Pancreas (tissue), 10 donors: ENCODE measurements at regions not wholly inside any gene's neighbourhood (a gene's known extent, or its start where the extent isn't known, plus 50 kb on each side); places are given as distances from the start of the nearest gene placed in this dataset.

Experiments used
- ATAC-seq, 4 donors: fragments of 200-7000 bp; cut with Tn5 transposase; one replicate each; pipeline versions ENCODE4 v1.8.0 to v1.9.1; 2020; ENCODE audit warnings: mild to moderate bottlenecking in 4 of 4, moderate library complexity in 4 of 4
- DNase-seq, 6 donors: peaks; one replicate each; pipeline ENCODE4 v3.0.0-alpha.2; 2020
- FAIRE-seq: peaks from 2 replicates; lab custom pipeline; 2012; peaks lifted over from hg19 to GRCh38; lab: Jason Lieb, UNC
- H3K27ac ChIP-seq, 4 donors: fragments of 200-600 bp; sonication (generic); 1 replicate in 3 of 4; 2 replicates in 1 of 4; pipeline versions ENCODE4 v1.5.0 to v1.8.0; 2020
- H3K27me3 ChIP-seq, 4 donors: fragments of 200-600 bp; one replicate each; pipeline ENCODE4 v1.8.0; 2021
- H3K36me3 ChIP-seq, 3 donors: fragments of 200-600 bp; sonication (generic) in 1 of 3; one replicate each; pipeline versions ENCODE4 v1.5.0 to v1.8.0; 2020 to 2021
- H3K4me1 ChIP-seq, 3 donors: fragments of 200-600 bp; one replicate each; pipeline ENCODE4 v1.8.0; 2021
- H3K4me3 ChIP-seq, 4 donors: fragments of 200-600 bp; sonication (generic) in 2 of 4; one replicate each; pipeline versions ENCODE4 v1.5.0 to v1.8.0; 2020 to 2021
- H3K9me3 ChIP-seq, 4 donors: fragments of 200-600 bp; one replicate each; pipeline ENCODE4 v1.8.0; 2021
- WGBS, 2 donors: extraction: QIAGEN DNeasy Blood & Tissue Kit; methylation state at CpG; one replicate each; pipeline ENCODE4 v1.1.7; 2013; 5-methylcytosine and 5-hydroxymethylcytosine counted together
- intact Hi-C, 3 donors: fragments of 100-400 bp; cut with DNase I; formaldehyde crosslinking; loops; one replicate each; pipeline versions ENCODE4 v1.11.1 to v1.14.2; 2022
- TF ChIP-seq, protein P1 (sequence below), 4 donors: fragments of 200-600 bp; sonication (generic) in 3 of 4; IDR thresholded peaks; one replicate each; pipeline versions ENCODE4 v1.5.0 to v1.8.0; 2021; ENCODE audit warnings: antibody characterized with exemption in 4 of 4
- donor health status: healthy with polysubstance abuse.
- donor health status: DM: no; HTN: no; CAD: no; lungs with moderate emphysema.
- donor health status: DM: no; HTN: no; CAD: no.
- donor health status: control.
- donor health status: control.
- donor health status: Bipolar disorder and iron deficiency.
- donor health status: DM: yes; HTN: yes; CAD: no.
- donor health status: DM: no; HTN: no; CAD: no.
- donor health status: DM: no; HTN: no; CAD: no.
- donor health status: DM: yes; HTN: yes; CAD: no.

DNA sequence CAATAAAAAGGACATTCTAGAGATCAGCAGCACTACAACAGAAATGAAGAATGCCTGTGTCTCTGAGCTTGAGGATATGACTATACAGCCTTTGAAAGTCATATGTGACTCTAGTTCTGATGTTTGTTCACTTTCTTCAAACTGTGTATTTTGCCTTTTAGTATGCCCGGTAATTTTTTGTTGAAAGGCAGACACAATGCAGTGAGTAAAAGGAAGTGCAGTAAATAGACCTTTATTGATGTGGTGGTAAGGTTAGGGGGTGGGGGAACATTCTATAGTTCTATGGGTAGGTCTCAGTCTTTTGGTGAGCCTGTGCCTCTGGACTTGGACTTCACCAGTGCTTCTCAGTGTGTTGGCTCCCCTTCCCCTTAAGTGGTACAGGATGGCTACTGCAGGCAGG lies 143.5 kb upstream of the CDC14C start:
- no peaks in the 10 kb centered on the region for H3K4me1 ChIP-seq
- no peaks in the 10 kb centered on the region for H3K36me3 ChIP-seq
- intact Hi-C loops, result no loop called here
- no peak overlapping the region for H3K4me3 ChIP-seq
- no peak for DNase-seq
- H3K9me3 ChIP-seq, result no peaks in the 10 kb centered on the region
- no peak overlapping the region for H3K27ac ChIP-seq
- no peak for ATAC-seq
- 84 to 93% methylated on average over 1 of the region's 1 CpG for WGBS, 2 donors
- no peaks in the 10 kb centered on the region for H3K27me3 ChIP-seq
- no peak for FAIRE-seq
- TF ChIP-seq, protein P1, sequence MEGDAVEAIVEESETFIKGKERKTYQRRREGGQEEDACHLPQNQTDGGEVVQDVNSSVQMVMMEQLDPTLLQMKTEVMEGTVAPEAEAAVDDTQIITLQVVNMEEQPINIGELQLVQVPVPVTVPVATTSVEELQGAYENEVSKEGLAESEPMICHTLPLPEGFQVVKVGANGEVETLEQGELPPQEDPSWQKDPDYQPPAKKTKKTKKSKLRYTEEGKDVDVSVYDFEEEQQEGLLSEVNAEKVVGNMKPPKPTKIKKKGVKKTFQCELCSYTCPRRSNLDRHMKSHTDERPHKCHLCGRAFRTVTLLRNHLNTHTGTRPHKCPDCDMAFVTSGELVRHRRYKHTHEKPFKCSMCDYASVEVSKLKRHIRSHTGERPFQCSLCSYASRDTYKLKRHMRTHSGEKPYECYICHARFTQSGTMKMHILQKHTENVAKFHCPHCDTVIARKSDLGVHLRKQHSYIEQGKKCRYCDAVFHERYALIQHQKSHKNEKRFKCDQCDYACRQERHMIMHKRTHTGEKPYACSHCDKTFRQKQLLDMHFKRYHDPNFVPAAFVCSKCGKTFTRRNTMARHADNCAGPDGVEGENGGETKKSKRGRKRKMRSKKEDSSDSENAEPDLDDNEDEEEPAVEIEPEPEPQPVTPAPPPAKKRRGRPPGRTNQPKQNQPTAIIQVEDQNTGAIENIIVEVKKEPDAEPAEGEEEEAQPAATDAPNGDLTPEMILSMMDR (IDR thresholded peaks at IDR 0.05), result no peak

DNA sequence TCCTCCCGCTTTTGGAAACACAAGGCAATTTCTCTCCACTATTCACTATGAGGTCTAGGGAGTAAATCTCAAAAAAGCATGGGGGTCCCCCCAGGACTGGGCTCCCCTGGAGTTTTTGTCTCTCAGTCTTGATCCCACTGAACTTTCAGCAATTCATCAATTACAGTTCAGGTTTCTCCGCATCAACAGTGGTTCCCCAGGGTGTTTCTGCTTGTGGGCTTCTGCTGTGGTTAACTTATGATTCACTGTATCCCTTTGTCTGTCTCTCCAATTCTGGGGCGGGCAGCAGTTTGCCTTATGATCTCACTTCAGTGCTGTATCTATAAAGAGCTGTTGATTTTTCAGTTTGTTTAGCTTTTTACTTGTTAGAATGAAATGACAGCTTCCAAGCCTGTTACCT lies 142.6 kb upstream of the CDC14C start:
- no peaks in the 10 kb centered on the region for H3K27me3 ChIP-seq
- H3K27ac ChIP-seq, result no peak overlapping the region
- no peaks in the 10 kb centered on the region for H3K9me3 ChIP-seq
- intact Hi-C loops, result no loop called here
- ATAC-seq (no peak), DNase-seq (no peak), FAIRE-seq (no peak)
- no peak overlapping the region for H3K4me3 ChIP-seq
- no peaks in the 10 kb centered on the region for H3K36me3 ChIP-seq
- no peaks in the 10 kb centered on the region for H3K4me1 ChIP-seq
- WGBS, 2 donors, result 67 to 72% methylated on average over 3 of the region's 3 CpGs
- TF ChIP-seq, protein P1 (IDR thresholded peaks at IDR 0.05), result no peak

DNA sequence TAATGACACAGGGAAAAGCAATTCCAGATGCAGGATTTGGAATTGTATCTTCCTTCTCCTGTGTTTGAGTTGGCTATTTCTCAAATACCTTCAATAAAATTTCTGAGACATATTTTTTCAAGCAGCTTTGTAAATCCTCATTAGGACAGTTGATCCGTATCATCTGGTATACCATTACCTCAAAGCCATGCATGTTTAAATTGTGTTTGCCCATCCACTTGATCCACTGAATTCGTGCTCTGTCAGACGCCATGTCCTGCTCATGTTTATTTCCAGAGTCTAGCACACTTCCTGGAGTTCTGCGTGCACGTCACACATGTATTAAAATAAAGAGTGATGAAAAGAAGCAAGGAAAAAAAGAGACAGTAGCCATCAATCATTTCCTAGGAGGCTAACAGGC lies 141.8 kb upstream of the CDC14C start:
- DNase-seq, result no peak
- 53 to 64% methylated on average over 5 of the region's 5 CpGs for WGBS, 2 donors

DNA sequence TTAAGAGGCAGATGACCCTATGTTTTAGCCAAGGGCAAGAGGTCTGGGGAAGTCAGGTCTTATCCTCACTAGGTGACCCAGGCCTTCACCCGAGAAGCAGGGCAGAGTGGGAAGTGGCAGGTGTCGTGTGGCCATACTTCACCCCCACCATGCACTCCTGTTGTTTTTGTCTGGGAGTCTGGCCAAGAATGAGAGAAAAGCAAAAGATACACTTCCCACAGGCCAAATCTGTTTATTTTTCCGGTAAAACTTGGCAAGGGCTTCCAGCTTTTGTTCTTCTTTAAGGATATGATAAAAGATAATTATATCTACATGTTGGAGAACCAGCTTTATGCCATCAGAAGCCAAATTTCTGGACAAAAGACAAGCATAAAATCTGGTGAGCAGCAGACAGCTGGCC lies 137.4 kb upstream of the CDC14C start:
- no peak for ATAC-seq

More for the DNA sequence above, 141.8 kb upstream of the CDC14C start:
- no peaks in the 10 kb centered on the region for H3K27me3 ChIP-seq
- H3K27ac ChIP-seq, result no peak overlapping the region
- H3K4me3 ChIP-seq, result no peak overlapping the region
- no peaks in the 10 kb centered on the region for H3K36me3 ChIP-seq
- FAIRE-seq (no peak), ATAC-seq (no peak)
- TF ChIP-seq, protein P1 (IDR thresholded peaks at IDR 0.05), result no peak
- intact Hi-C loops, result no loop called here
- H3K9me3 ChIP-seq, result no peaks in the 10 kb centered on the region
- no peaks in the 10 kb centered on the region for H3K4me1 ChIP-seq

DNA sequence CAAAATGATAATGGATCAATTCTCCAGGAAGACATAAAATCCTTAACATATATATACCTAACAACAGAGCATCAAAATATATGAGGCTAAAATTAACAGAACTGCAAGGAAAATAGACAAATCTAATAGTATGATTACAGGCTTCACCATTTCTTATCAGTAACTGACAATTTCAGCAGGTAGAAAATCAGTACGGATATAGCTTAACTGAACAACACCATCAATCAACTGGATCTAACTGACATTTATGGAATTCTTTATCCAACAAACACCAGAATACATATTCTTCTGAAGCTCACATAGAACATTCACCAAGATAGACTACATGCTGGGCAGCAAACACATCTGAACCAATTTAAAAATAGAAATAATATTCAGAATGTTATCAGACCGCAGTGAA lies 121.1 kb upstream of the CDC14C start:
- 31 to 52% methylated on average over 2 of the region's 2 CpGs for WGBS, 2 donors
- TF ChIP-seq, protein P1 (IDR thresholded peaks at IDR 0.05), result no peak
- no peak overlapping the region for H3K27ac ChIP-seq
- H3K4me3 ChIP-seq, result no peak overlapping the region
- DNase-seq (no peak), FAIRE-seq (no peak), ATAC-seq (no peak)
- no peaks in the 10 kb centered on the region for H3K9me3 ChIP-seq
- H3K27me3 ChIP-seq, result no peaks in the 10 kb centered on the region
- no peaks in the 10 kb centered on the region for H3K36me3 ChIP-seq
- H3K4me1 ChIP-seq, result no peaks in the 10 kb centered on the region
- intact Hi-C loops, result no loop called here

More for the DNA sequence above, 137.4 kb upstream of the CDC14C start:
- Histone ChIP-seq H3K4me1 (no peaks in the 10 kb centered on the region), H3K4me3 (no peak overlapping the region), H3K27me3 (no peaks in the 10 kb centered on the region), H3K36me3 (no peaks in the 10 kb centered on the region), H3K9me3 (no peaks in the 10 kb centered on the region), H3K27ac (no peak overlapping the region)
- no peak for DNase-seq
- TF ChIP-seq, protein P1 (IDR thresholded peaks at IDR 0.05), result no peak
- no peak for FAIRE-seq
- WGBS, 2 donors, result 13 to 14% methylated on average over 3 of the region's 3 CpGs
- intact Hi-C loops, result no loop called here
